ENCODE measurements at regions not wholly inside any gene's neighbourhood (a gene's known extent, or its start where the extent isn't known, plus 50 kb on each side); places are given as distances from the start of the nearest gene placed in this dataset.

- no peak overlapping the region for H3K4me3 ChIP-seq (replicated peaks in 1 of 2; ENCODE audit: low read depth in 2 of 2, low read length in 2 of 2)
- TF ChIP-seq CTCF (IDR thresholded peaks at IDR 0.05; ENCODE audit: low read depth, low read length): no peak
Measured at GRCh38 chr5:74403771-74404170, 236.8 kb downstream of the ENC1 start.

GRCh38 chr5:74402553-74402952 is 238.0 kb downstream of the ENC1 start:
- TF ChIP-seq CTCF (IDR thresholded peaks at IDR 0.05; ENCODE audit: low read depth, low read length): no peak
- DNase-seq (ENCODE audit: low read depth in 2 of 2): no peak
- no peak overlapping the region for H3K4me3 ChIP-seq (replicated peaks in 1 of 2; ENCODE audit: low read depth in 2 of 2, low read length in 2 of 2)

More at GRCh38 chr5:74403771-74404170, 236.8 kb downstream of the ENC1 start:
- DNase-seq (ENCODE audit: low read depth in 2 of 2): no peak

GRCh38 chr5:74401946-74402320 is 238.6 kb downstream of the ENC1 start:
- no peak for DNase-seq (ENCODE audit: low read depth in 2 of 2)
- no peak overlapping the region for H3K4me3 ChIP-seq (replicated peaks in 1 of 2; ENCODE audit: low read depth in 2 of 2, low read length in 2 of 2)
- no peak for TF ChIP-seq CTCF (IDR thresholded peaks at IDR 0.05; ENCODE audit: low read depth, low read length)

GRCh38 chr5:74401281-74401945 is 239.1 kb downstream of the ENC1 start:
- no peak for DNase-seq (ENCODE audit: low read depth in 2 of 2)
- H3K4me3 ChIP-seq (replicated peaks in 1 of 2; ENCODE audit: low read depth in 2 of 2, low read length in 2 of 2): no peak overlapping the region
- TF ChIP-seq CTCF (IDR thresholded peaks at IDR 0.05; ENCODE audit: low read depth, low read length): no peak

- DNase-seq (ENCODE audit: low read depth in 2 of 2): no peak
- no peak for TF ChIP-seq CTCF (IDR thresholded peaks at IDR 0.05; ENCODE audit: low read depth, low read length)
- no peak overlapping the region for H3K4me3 ChIP-seq (replicated peaks in 1 of 2; ENCODE audit: low read depth in 2 of 2, low read length in 2 of 2)
Measured at GRCh38 chr5:74400067-74400466, 240.5 kb downstream of the ENC1 start.

GRCh38 chr5:74396913-74397622 is 243.5 kb downstream of the ENC1 start:
- TF ChIP-seq CTCF (IDR thresholded peaks at IDR 0.05; ENCODE audit: low read depth, low read length): no peak
- no peak overlapping the region for H3K4me3 ChIP-seq (replicated peaks in 1 of 2; ENCODE audit: low read depth in 2 of 2, low read length in 2 of 2)
- no peak for DNase-seq (ENCODE audit: low read depth in 2 of 2)

Data from cardiac fibroblast (primary cell).